CD4-positive, alpha-beta T cell (primary cell): ENCODE measurements at regions not wholly inside any gene's neighbourhood (a gene's known extent, or its start where the extent isn't known, plus 50 kb on each side); places are given as distances from the start of the nearest gene placed in this dataset.

Source experiments
- ATAC-seq: fragments of 200-7000 bp; cut with Tn5 transposase; one replicate; pipeline ENCODE4 v1.10.0; 2022; ENCODE audit warnings: mild to moderate bottlenecking; ENCODE audit not compliant: poor library complexity
- CTCF ChIA-PET: fragments of 350-600 bp; sonication (Branson Sonifier 250); formaldehyde crosslinking; loops from one replicate; lab custom pipeline; 2021; ENCODE audit warnings: antibody characterized with exemption, inconsistent platforms; lab: Charles Lee
- POLR2A ChIA-PET: fragments of 350-600 bp; sonication (Branson Sonifier 250); formaldehyde crosslinking; loops from one replicate; lab custom pipeline; 2021; ENCODE audit warnings: antibody characterized with exemption, inconsistent platforms; lab: Charles Lee
- DNase-seq, 14 experiments: peaks; one replicate each; pipeline ENCODE4 v3.0.0-alpha.2; 2013 to 2020; ENCODE audit warnings: mixed read lengths in 2 of 14
- H3K27ac ChIP-seq, 2 donors: one replicate each; pipeline versions ENCODE4 v1.5.1 to v1.7.0; 2013; ENCODE audit warnings: low read length in 2 of 2, low read depth in 1 of 2, mild to moderate bottlenecking in 1 of 2
- H3K27me3 ChIP-seq, 2 experiments: 1 replicate in 1 of 2; 2 replicates in 1 of 2; pipeline versions ENCODE4 v1.6.1 to v1.7.0; 2013; ENCODE audit warnings: low read length in 2 of 2, control low read depth in 1 of 2, mild to moderate bottlenecking in 1 of 2, moderate library complexity in 1 of 2; ENCODE audit not compliant: insufficient read depth in 2 of 2, control insufficient read depth in 1 of 2
- H3K36me3 ChIP-seq: one replicate; pipeline ENCODE4 v1.6.1; 2013; ENCODE audit warnings: low read length, control low read depth; ENCODE audit not compliant: insufficient read depth
- H3K4me1 ChIP-seq: one replicate; pipeline ENCODE4 v1.6.1; 2013; ENCODE audit warnings: low read length, control low read depth; ENCODE audit not compliant: insufficient read depth
- H3K4me3 ChIP-seq: one replicate; pipeline ENCODE4 v1.5.1; 2013; ENCODE audit warnings: mild to moderate bottlenecking, low read length, moderate library complexity
- H3K9me3 ChIP-seq, 2 experiments: 1 replicate in 1 of 2; 2 replicates in 1 of 2; pipeline versions ENCODE4 v1.6.1 to v1.7.0; 2013; ENCODE audit warnings: low read length in 2 of 2, mild to moderate bottlenecking in 2 of 2, control low read depth in 1 of 2, moderate library complexity in 1 of 2; ENCODE audit not compliant: control insufficient read depth in 1 of 2, insufficient read depth in 1 of 2
- H3K27ac Mint-ChIP-seq: one replicate; pipeline ENCODE4 v1.8.0; 2020; ENCODE audit warnings: mixed read lengths
- H3K27me3 Mint-ChIP-seq: one replicate; pipeline ENCODE4 v1.8.0; 2021; ENCODE audit warnings: mixed read lengths
- H3K36me3 Mint-ChIP-seq: one replicate; pipeline ENCODE4 v1.8.0; 2021; ENCODE audit warnings: low read depth, mixed read lengths
- H3K4me1 Mint-ChIP-seq: one replicate; pipeline ENCODE4 v1.8.0; 2021; ENCODE audit warnings: low read depth, mixed read lengths
- H3K4me3 Mint-ChIP-seq: one replicate; pipeline ENCODE4 v1.8.0; 2020; ENCODE audit warnings: mild to moderate bottlenecking, mixed read lengths
- H3K9me3 Mint-ChIP-seq: one replicate; pipeline ENCODE4 v1.8.0; 2020; ENCODE audit warnings: mixed read lengths
- CTCF ChIP-seq: fragments of 200-600 bp; IDR thresholded peaks from one replicate; pipeline ENCODE4 v1.8.0; 2022; ENCODE audit warnings: antibody characterized with exemption, mild to moderate bottlenecking
- intact Hi-C, 2 experiments: fragments of 100-400 bp; cut with DNase I in 1 of 2; cut with micrococcal nuclease in 1 of 2; formaldehyde crosslinking; loops; one replicate each; pipeline versions ENCODE4 v1.15.1 to v1.9.0; 2023 to 2025; cut with DNase I, micrococcal nuclease

DNA sequence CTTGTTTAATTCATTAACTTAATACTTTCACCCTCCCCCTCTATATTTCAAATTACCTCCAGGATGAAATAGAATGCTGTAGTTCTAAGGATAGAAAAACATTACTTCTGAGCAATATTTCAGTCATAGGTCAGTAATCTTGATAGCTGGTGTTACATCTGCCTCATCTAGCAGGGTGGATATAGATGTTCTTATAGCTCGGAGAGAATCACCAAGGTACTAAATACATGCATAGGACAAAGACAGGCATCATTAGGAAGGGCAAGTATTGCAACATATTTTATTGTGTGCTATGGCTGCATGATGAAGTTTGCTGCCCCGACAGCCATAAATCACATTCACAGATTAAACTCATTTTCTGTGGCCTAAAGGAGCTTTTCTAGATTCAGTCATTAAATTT is 601.0 kb downstream of the FGF9 start:
- no peaks in the 10 kb centered on the region for H3K4me1 ChIP-seq
- DNase-seq, result no peak
- Mint-ChIP-seq H3K4me1 (peaks cover under 1% of the 10 kb centered on the region), H3K27me3 (no peaks in the 10 kb centered on the region), H3K4me3 (no peak overlapping the region), H3K9me3 (no peaks in the 10 kb centered on the region), H3K27ac (no peak overlapping the region), H3K36me3 (no peaks in the 10 kb centered on the region)
- H3K27ac ChIP-seq, result no peak overlapping the region
- no peaks in the 10 kb centered on the region for H3K36me3 ChIP-seq
- no peaks in the 10 kb centered on the region for H3K27me3 ChIP-seq
- ChIA-PET POLR2A (no interaction called here), CTCF (no interaction called here)
- intact Hi-C loops, result loop anchor here in 1 of 2 experiments (10.0 kb wide), 1 partner anchor 347 kb away; no protein-coding TSS in a partner anchor
- TF ChIP-seq CTCF, result no peak
- ATAC-seq, result no peak
- no peak overlapping the region for H3K4me3 ChIP-seq
- no peaks in the 10 kb centered on the region for H3K9me3 ChIP-seq

GRCh38 chr13:22275393-22275792 is 604.5 kb downstream of the FGF9 start:
- Histone ChIP-seq H3K4me3 (no peak overlapping the region), H3K27ac (no peak overlapping the region), H3K9me3 (no peaks in the 10 kb centered on the region), H3K36me3 (no peaks in the 10 kb centered on the region), H3K27me3 (no peaks in the 10 kb centered on the region), H3K4me1 (no peaks in the 10 kb centered on the region)
- no peak overlapping the region for H3K27ac Mint-ChIP-seq
- ATAC-seq (no peak), DNase-seq (no peak)
- ChIA-PET POLR2A (no interaction called here), CTCF (no interaction called here)
- H3K36me3 Mint-ChIP-seq, result no peaks in the 10 kb centered on the region
- no peak overlapping the region for H3K4me3 Mint-ChIP-seq
- H3K4me1 Mint-ChIP-seq, result peaks cover 16% of the 10 kb centered on the region
- intact Hi-C loops, result loop anchor here in 1 of 2 experiments (5.0 to 10.0 kb wide), 2 partner anchors 218 to 351 kb away; no protein-coding TSS in a partner anchor
- H3K9me3 Mint-ChIP-seq, result no peaks in the 10 kb centered on the region
- no peak for TF ChIP-seq CTCF
- no peaks in the 10 kb centered on the region for H3K27me3 Mint-ChIP-seq

- no peaks in the 10 kb centered on the region for H3K9me3 ChIP-seq
- H3K36me3 ChIP-seq, result no peaks in the 10 kb centered on the region
- no peak overlapping the region for H3K27ac ChIP-seq
- POLR2A ChIA-PET, result interaction anchor here (0.7 kb wide), 1 partner anchor 217 kb away, joined by 3 read pairs; no protein-coding TSS in a partner anchor
- no peaks in the 10 kb centered on the region for H3K36me3 Mint-ChIP-seq
- intact Hi-C loops, result loop anchor here in 1 of 2 experiments (5.0 to 10.0 kb wide), 2 partner anchors 219 to 352 kb away; no protein-coding TSS in a partner anchor
- no peak overlapping the region for H3K4me3 Mint-ChIP-seq
- no peaks in the 10 kb centered on the region for H3K27me3 Mint-ChIP-seq
- H3K4me1 Mint-ChIP-seq, result peaks cover 16% of the 10 kb centered on the region
- CTCF ChIA-PET, result no interaction called here
- no peaks in the 10 kb centered on the region for H3K27me3 ChIP-seq
- H3K9me3 Mint-ChIP-seq, result no peaks in the 10 kb centered on the region
- H3K4me3 ChIP-seq, result no peak overlapping the region
- no peak overlapping the region for H3K27ac Mint-ChIP-seq
- no peaks in the 10 kb centered on the region for H3K4me1 ChIP-seq
- DNase-seq (no peak), ATAC-seq (no peak)
- TF ChIP-seq CTCF, result no peak
Observed at GRCh38 chr13:22276616-22277015, 605.7 kb downstream of the FGF9 start.
